Heart right ventricle (tissue), 16 donors: ENCODE measurements at regions not wholly inside any gene's neighbourhood (a gene's known extent, or its start where the extent isn't known, plus 50 kb on each side); places are given as distances from the start of the nearest gene placed in this dataset.

Source experiments
- ATAC-seq, 8 donors: fragments of 200-7000 bp; cut with Tn5 transposase; one replicate each; pipeline ENCODE4 v1.9.1; 2020; ENCODE audit warnings: mild to moderate bottlenecking in 8 of 8, moderate library complexity in 8 of 8, moderate number of reproducible peaks in 1 of 8
- DNase-seq, 2 donors: peaks; one replicate each; pipeline ENCODE4 v3.0.0-alpha.2; 2020
- H3K27ac ChIP-seq, 10 donors: fragments of 200-600 bp; sonication (generic) in 2 of 10; one replicate each; pipeline versions ENCODE4 v1.5.0 to v1.8.0; 2020 to 2022; ENCODE audit warnings: mild to moderate bottlenecking in 3 of 10
- H3K27me3 ChIP-seq, 7 donors: fragments of 200-600 bp; one replicate each; pipeline ENCODE4 v1.8.0; 2021 to 2022; ENCODE audit warnings: mild to moderate bottlenecking in 2 of 7
- H3K36me3 ChIP-seq, 9 donors: fragments of 200-600 bp; sonication (generic) in 1 of 9; one replicate each; pipeline versions ENCODE4 v1.5.0 to v1.8.0; 2020 to 2022; ENCODE audit warnings: mild to moderate bottlenecking in 2 of 9
- H3K4me1 ChIP-seq, 9 donors: fragments of 200-600 bp; sonication (generic) in 1 of 9; one replicate each; pipeline versions ENCODE4 v1.5.0 to v1.8.0; 2020 to 2022; ENCODE audit warnings: mild to moderate bottlenecking in 4 of 9
- H3K4me3 ChIP-seq, 10 donors: fragments of 200-600 bp; sonication (generic) in 2 of 10; one replicate each; pipeline versions ENCODE4 v1.5.0 to v1.8.0; 2020 to 2022; ENCODE audit warnings: mild to moderate bottlenecking in 7 of 10, moderate library complexity in 2 of 10
- H3K9me3 ChIP-seq, 11 donors: fragments of 200-600 bp in 10 of 11; sonication (generic) in 2 of 11; one replicate each; pipeline versions ENCODE4 v1.5.0 to v1.8.0; 2013 to 2022; ENCODE audit warnings: mild to moderate bottlenecking in 2 of 11, control low read depth in 1 of 11, moderate library complexity in 1 of 11
- WGBS, 2 donors: extraction: QIAGEN DNeasy Blood & Tissue Kit; methylation state at CpG; one replicate each; pipeline ENCODE4 v1.1.7; 2013; ENCODE audit warnings: inconsistent platforms in 1 of 2; 5-methylcytosine and 5-hydroxymethylcytosine counted together
- intact Hi-C, 10 donors: fragments of 100-400 bp; cut with DNase I; formaldehyde crosslinking; loops; one replicate each; pipeline versions ENCODE4 v1.11.1 to v1.14.2; 2022
- TF ChIP-seq, protein P1 (sequence below), 9 donors: fragments of 200-600 bp; sonication (generic) in 2 of 9; IDR thresholded peaks; one replicate each; pipeline versions ENCODE4 v1.5.0 to v1.8.0; 2021 to 2022; ENCODE audit warnings: antibody characterized with exemption in 9 of 9, mild to moderate bottlenecking in 5 of 9, moderate library complexity in 1 of 9
- donor health status: Arrhythmogenic right ventricular cardiomyopathy.
- donor health status: ischemic (EF 13 %, LVEDD 7.1; RV severe dilation, severe dysfunction).
- donor health status: healthy with polysubstance abuse.
- donor health status: DM: no; HTN: yes; CAD: no.
- donor health status: DM: no; HTN: no; CAD: no.
- donor health status: ischemic (EF 25% LVEDD 6.9; RV normal size, moderate dysfunction).
- donor health status: ischemic (EF 25% LVEDD 5.7; RV mildly dilated, moderate dysfunction).
- donor health status: healthy.
- donor health status: DM: yes; HTN: yes; CAD: no.
- donor health status: Ischemic cardiomyopathy.
- donor health status: ischemic (EF 35%, LVEDD 5.7; RV mildly dilated, moderate dysfunction).
- donor health status: nonischemic (EF 11% LVEDD 7.7; RV severe dilation, severe dysfunction).
- donor health status: DM: yes; HTN: yes; CAD: no.
- donor health status: PGD.
- donor health status: ischemic (EF 29% LVEDD 5.4; RV normal size, mild dysfunction).
- donor health status: nonischemic (EF 23%, LVEDD 6.1; RV moderate dilation, normal function).

GRCh38 chr3:8365541-8365940 lies 136.1 kb upstream of the LMCD1 start:
- peaks cover 0 to 11% (median 0%) of the 10 kb centered on the region in 9 donors for H3K4me1 ChIP-seq
- DNase-seq: no peak
- no peaks in the 10 kb centered on the region for H3K27me3 ChIP-seq
- 52 to 57% methylated on average over 5 of the region's 5 CpGs for WGBS, 2 donors
- ATAC-seq: no peak
- TF ChIP-seq, protein P1, sequence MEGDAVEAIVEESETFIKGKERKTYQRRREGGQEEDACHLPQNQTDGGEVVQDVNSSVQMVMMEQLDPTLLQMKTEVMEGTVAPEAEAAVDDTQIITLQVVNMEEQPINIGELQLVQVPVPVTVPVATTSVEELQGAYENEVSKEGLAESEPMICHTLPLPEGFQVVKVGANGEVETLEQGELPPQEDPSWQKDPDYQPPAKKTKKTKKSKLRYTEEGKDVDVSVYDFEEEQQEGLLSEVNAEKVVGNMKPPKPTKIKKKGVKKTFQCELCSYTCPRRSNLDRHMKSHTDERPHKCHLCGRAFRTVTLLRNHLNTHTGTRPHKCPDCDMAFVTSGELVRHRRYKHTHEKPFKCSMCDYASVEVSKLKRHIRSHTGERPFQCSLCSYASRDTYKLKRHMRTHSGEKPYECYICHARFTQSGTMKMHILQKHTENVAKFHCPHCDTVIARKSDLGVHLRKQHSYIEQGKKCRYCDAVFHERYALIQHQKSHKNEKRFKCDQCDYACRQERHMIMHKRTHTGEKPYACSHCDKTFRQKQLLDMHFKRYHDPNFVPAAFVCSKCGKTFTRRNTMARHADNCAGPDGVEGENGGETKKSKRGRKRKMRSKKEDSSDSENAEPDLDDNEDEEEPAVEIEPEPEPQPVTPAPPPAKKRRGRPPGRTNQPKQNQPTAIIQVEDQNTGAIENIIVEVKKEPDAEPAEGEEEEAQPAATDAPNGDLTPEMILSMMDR (IDR thresholded peaks at IDR 0.05): no peak
- H3K9me3 ChIP-seq: no peaks in the 10 kb centered on the region
- H3K36me3 ChIP-seq: no peaks in the 10 kb centered on the region
- H3K27ac ChIP-seq: no peak overlapping the region
- H3K4me3 ChIP-seq: no peak overlapping the region
- intact Hi-C loops: no loop called here

DNA sequence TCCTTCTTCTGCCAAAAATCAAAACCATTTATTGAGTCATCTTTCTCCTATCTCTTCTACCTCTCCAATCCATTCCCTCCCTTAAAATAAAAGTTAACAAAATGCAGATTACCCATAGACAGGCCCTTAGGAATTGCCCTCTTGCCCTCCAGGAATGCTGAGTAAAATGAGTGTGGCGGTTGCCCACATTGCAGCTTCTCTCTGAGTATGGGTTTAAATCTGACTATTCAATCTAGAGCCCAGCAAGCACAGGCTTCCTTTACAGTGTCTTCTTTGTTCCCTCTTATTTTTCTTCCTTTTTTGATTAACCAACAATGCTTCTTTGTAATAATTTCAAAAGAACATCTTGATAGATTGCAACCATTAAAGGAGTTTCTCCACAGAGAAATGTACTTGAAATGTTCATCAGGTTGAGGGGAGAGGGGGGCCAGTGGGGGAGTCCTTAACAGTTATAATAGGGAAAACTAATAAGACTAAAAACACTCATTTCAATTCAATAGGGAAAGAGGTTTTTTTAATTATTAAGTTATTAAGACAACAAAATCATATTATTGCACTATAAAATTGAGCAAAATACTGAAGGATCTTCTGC lies 135.3 kb upstream of the LMCD1 start:
- Histone ChIP-seq H3K4me3 (no peak overlapping the region), H3K4me1 (peaks cover 0 to 19% (median 3%) of the 10 kb centered on the region in 9 donors), H3K9me3 (no peaks in the 10 kb centered on the region), H3K36me3 (no peaks in the 10 kb centered on the region), H3K27me3 (no peaks in the 10 kb centered on the region), H3K27ac (no peak overlapping the region)
- ATAC-seq (no peak), DNase-seq (no peak)
- WGBS, 2 donors: 80 to 92% methylated on average over 1 of the region's 1 CpG
- TF ChIP-seq, protein P1 (IDR thresholded peaks at IDR 0.05): no peak
- intact Hi-C loops: no loop called here

GRCh38 chr3:8368598-8368997 lies 133.0 kb upstream of the LMCD1 start:
- Histone ChIP-seq H3K27me3 (no peaks in the 10 kb centered on the region), H3K27ac (no peak overlapping the region), H3K4me1 (peaks cover 0 to 28% (median 10%) of the 10 kb centered on the region in 9 donors), H3K4me3 (no peak overlapping the region), H3K36me3 (no peaks in the 10 kb centered on the region), H3K9me3 (peaks cover 0 to 2% (median 0%) of the 10 kb centered on the region in 11 donors)
- TF ChIP-seq, protein P1 (IDR thresholded peaks at IDR 0.05): no peak
- no peak for DNase-seq
- intact Hi-C loops: no loop called here
- 87 to 90% methylated on average over 5 of the region's 5 CpGs for WGBS, 2 donors
- no peak for ATAC-seq

GRCh38 chr3:8369638-8370037 lies 132.0 kb upstream of the LMCD1 start:
- H3K27me3 ChIP-seq: no peaks in the 10 kb centered on the region
- peaks cover 0 to 28% (median 10%) of the 10 kb centered on the region in 9 donors for H3K4me1 ChIP-seq
- ATAC-seq: no peak
- TF ChIP-seq, protein P1 (IDR thresholded peaks at IDR 0.05): no peak
- H3K4me3 ChIP-seq: no peak overlapping the region
- intact Hi-C loops: no loop called here
- peaks cover 0 to 9% (median 0%) of the 10 kb centered on the region in 11 donors for H3K9me3 ChIP-seq
- H3K36me3 ChIP-seq: no peaks in the 10 kb centered on the region
- H3K27ac ChIP-seq: no peak overlapping the region
- 90 to 96% methylated on average over 1 of the region's 1 CpG for WGBS, 2 donors
- no peak for DNase-seq
